K562 (cell line): ENCODE measurements at regions not wholly inside any gene's neighbourhood (a gene's known extent, or its start where the extent isn't known, plus 50 kb on each side); places are given as distances from the start of the nearest gene placed in this dataset.

ENCODE experiments used
- ATAC-seq: fragments of 200-7000 bp; cut with Tn5 transposase; 3 replicates; pipeline ENCODE4 v1.9.1; 2020; ENCODE audit warnings: moderate library complexity
- BruUV-seq: library from RNA; stranded (reverse); fragments of 400-500 nt; replicated peaks from 2 replicates; lab custom pipeline; 2021; lab: Mats Ljungman, UMichigan
- CTCF ChIA-PET: fragments of 300-600 bp; formaldehyde crosslinking; extraction: SDS; loops from one replicate; lab custom pipeline; 2021; ENCODE audit warnings: low intra/inter-chr PET ratio; lab: Yijun Ruan, JAX
- POLR2A ChIA-PET: fragments of 300-600, 350-650 bp; sonication (Branson Sonifier 250); formaldehyde crosslinking; extraction: SDS; loops from one replicate; lab custom pipeline; 2021; ENCODE audit warnings: antibody characterized with exemption, inconsistent platforms; lab: Yijun Ruan, JAX
- DNase-seq, 4 experiments: peaks; one replicate each; pipeline versions ENCODE4 v3.0.0 to v3.0.0-alpha.2; 2011 to 2018; ENCODE audit warnings: low spot score in 3 of 4, mixed read lengths in 3 of 4; ENCODE audit errors: extremely low read depth in 1 of 4
- FAIRE-seq: peaks from 2 replicates; lab custom pipeline; 2011; peaks lifted over from hg19 to GRCh38; lab: Jason Lieb, UNC
- H2AFZ ChIP-seq: 2 replicates; pipeline ENCODE4 v1.6.0; 2011; ENCODE audit warnings: low read depth, low read length, control low read depth, inconsistent platforms
- H3K27ac ChIP-seq: fragments of 200-600 bp; 3 replicates; pipeline ENCODE4 v1.8.0; 2011; ENCODE audit warnings: low read depth, mild to moderate bottlenecking, control low read depth, inconsistent platforms, low read length, moderate library complexity, mixed read lengths; ENCODE audit errors: extremely low read depth
- H3K27me3 ChIP-seq, 2 experiments: fragments of 300-600 bp in 1 of 2; 2 replicates in 1 of 2; 3 replicates in 1 of 2; pipeline versions ENCODE4 v1.6.0 to v1.8.0; 2011; ENCODE audit warnings: inconsistent platforms in 2 of 2, low read length in 2 of 2, mild to moderate bottlenecking in 1 of 2, mixed read lengths in 1 of 2, moderate library complexity in 1 of 2; ENCODE audit not compliant: control insufficient read depth in 2 of 2, insufficient read depth in 2 of 2
- H3K36me3 ChIP-seq: fragments of 300-600 bp; 3 replicates; pipeline ENCODE4 v1.8.0; 2011; ENCODE audit warnings: mild to moderate bottlenecking, low read length, inconsistent platforms; ENCODE audit not compliant: control insufficient read depth, insufficient read depth
- H3K4me1 ChIP-seq, 2 experiments: fragments of 200-600 bp in 1 of 2; replicated peaks in 1 of 2; 2 replicates in 1 of 2; 3 replicates in 1 of 2; pipeline versions ENCODE4 v1.5.1 to v1.8.0; 2011; ENCODE audit warnings: inconsistent platforms in 2 of 2, low read length in 2 of 2, mild to moderate bottlenecking in 1 of 2, mixed read lengths in 1 of 2, moderate library complexity in 1 of 2; ENCODE audit not compliant: control insufficient read depth in 2 of 2, insufficient read depth in 2 of 2
- H3K4me2 ChIP-seq: 2 replicates; pipeline ENCODE4 v1.6.1; 2011; ENCODE audit warnings: low read length, control low read depth, inconsistent platforms, mixed read lengths; ENCODE audit not compliant: insufficient read depth
- H3K4me3 ChIP-seq: fragments of 200-600 bp; sonication (generic), shearing (Covaris generic); 2 replicates; pipeline ENCODE4 v1.5.1; 2016; ENCODE audit warnings: control low read depth, inconsistent platforms
- H3K79me2 ChIP-seq: fragments of 200-600 bp; 3 replicates; pipeline ENCODE4 v1.8.0; 2011; ENCODE audit warnings: low read length, inconsistent platforms; ENCODE audit not compliant: control insufficient read depth, insufficient read depth
- H3K9ac ChIP-seq, 2 experiments: 2 replicates each; pipeline versions ENCODE4 v1.6.0 to v1.6.1; 2011; ENCODE audit warnings: low read depth in 2 of 2, low read length in 2 of 2, control low read depth in 1 of 2, inconsistent platforms in 1 of 2, mild to moderate bottlenecking in 1 of 2, mixed read lengths in 1 of 2; ENCODE audit not compliant: insufficient read depth in 1 of 2
- H3K9me1 ChIP-seq: one replicate; pipeline ENCODE4 v1.6.0; 2011; ENCODE audit warnings: inconsistent platforms, mild to moderate bottlenecking, low read length, moderate library complexity; ENCODE audit not compliant: control insufficient read depth, insufficient read depth
- H3K9me3 ChIP-seq: replicated peaks from 2 replicates; pipeline ENCODE4 v1.5.1; 2011; ENCODE audit warnings: low read depth, low read length, inconsistent platforms; ENCODE audit not compliant: control insufficient read depth, insufficient read depth
- H4K20me1 ChIP-seq: replicated peaks from 2 replicates; pipeline ENCODE4 v1.6.1; 2011; ENCODE audit warnings: low read length, inconsistent platforms, mixed read lengths; ENCODE audit not compliant: control insufficient read depth, insufficient read depth
- AFF4 ChIP-seq: sonication (generic); formaldehyde crosslinking; IDR thresholded peaks from 2 replicates; pipeline ENCODE4 v1.8.0; 2023; ENCODE audit warnings: mild to moderate bottlenecking, missing genetic modification reagents
- CBX2 ChIP-seq: fragments of 200-600 bp; sonication (generic); IDR thresholded peaks from one replicate; pipeline ENCODE4 v1.6.1; 2012; ENCODE audit warnings: mild to moderate bottlenecking, low read length, inconsistent platforms; ENCODE audit not compliant: insufficient read depth, poor library complexity, severe bottlenecking
- ETV5 ChIP-seq: sonication (generic); formaldehyde crosslinking; IDR thresholded peaks from 2 replicates; pipeline ENCODE4 v1.4.0; 2020; ENCODE audit warnings: low read depth, mild to moderate bottlenecking, missing genetic modification reagents
- NFATC3 ChIP-seq: fragments of 450-650 bp; IDR thresholded peaks from 2 replicates; pipeline ENCODE4 v1.6.1; 2017; ENCODE audit warnings: mild to moderate bottlenecking
- PRMT5 ChIP-seq: sonication (generic); formaldehyde crosslinking; IDR thresholded peaks from 2 replicates; pipeline ENCODE4 v1.5.0; 2020; ENCODE audit warnings: missing genetic modification reagents
- THRB ChIP-seq: fragments of 450-650 bp; formaldehyde crosslinking; conservative IDR thresholded peaks from 2 replicates; pipeline ENCODE4 v1.4.0; 2022; ENCODE audit warnings: mild to moderate bottlenecking, missing genetic modification characterization
- ZNF407 ChIP-seq: fragments of 450-650 bp; IDR thresholded peaks from 2 replicates; pipeline ENCODE4 v1.6.1; 2016; ENCODE audit warnings: low read depth
- ZNF717 ChIP-seq: fragments of 250-450 bp; sonication (Bioruptor Pico); IDR thresholded peaks from 2 replicates; pipeline ENCODE4 v1.5.0; 2021
- WGBS: fragments of 100-300 bp; shearing (Covaris generic); methylation state at CpG from one replicate; pipeline ENCODE4 v1.1.6; 2016; ENCODE audit warnings: low coverage, mixed read lengths; ENCODE audit not compliant: insufficient coverage; ENCODE audit errors: missing lambda C conversion rate; 5-methylcytosine and 5-hydroxymethylcytosine counted together
- in situ Hi-C: fragments of 300-500 bp; cut with MboI; formaldehyde crosslinking; loops from 4 replicates; pipeline ENCODE4 v1.15.0; 2018; ENCODE audit warnings: inconsistent platforms, mixed read lengths
- intact Hi-C: fragments of 100-400 bp; cut with micrococcal nuclease; formaldehyde crosslinking; loops from 2 replicates; pipeline ENCODE4 v1.14.2; 2022

- 4% methylated on average over 7 of the region's 7 CpGs for WGBS
- H3K9me1 ChIP-seq, result no peaks in the 10 kb centered on the region
- no peaks in the 10 kb centered on the region for H3K79me2 ChIP-seq
- in situ Hi-C loops, result no loop called here
- FAIRE-seq, result no peak
- intact Hi-C loops, result no loop called here
- ATAC-seq, result no peak
- no peak for DNase-seq
- no peak overlapping the region for H3K9ac ChIP-seq
- H3K4me2 ChIP-seq, result no peak overlapping the region
- BruUV-seq, result no TSS peak
- H3K9me3 ChIP-seq, result no peaks in the 10 kb centered on the region
- H3K36me3 ChIP-seq, result no peaks in the 10 kb centered on the region
- H2AFZ ChIP-seq, result no peak overlapping the region
- ChIA-PET POLR2A (no interaction called here), CTCF (no interaction called here)
- H3K27ac ChIP-seq, result no peak overlapping the region
- H3K27me3 ChIP-seq, result no peaks in the 10 kb centered on the region
- H4K20me1 ChIP-seq, result no peaks in the 10 kb centered on the region
- no peak overlapping the region for H3K4me3 ChIP-seq
- H3K4me1 ChIP-seq, result no peaks in the 10 kb centered on the region
- TF ChIP-seq ZNF407, result no peak
- TF ChIP-seq ETV5 (CRISPR knock-in tag), result no peak
- no peak for TF ChIP-seq PRMT5 (CRISPR knock-in tag)
- TF ChIP-seq AFF4 (CRISPR knock-in tag), result no peak
- no peak for TF ChIP-seq ZNF717 (CRISPR knock-in tag)
- no peak for TF ChIP-seq CBX2
- no peak for TF ChIP-seq NFATC3
- no peak for TF ChIP-seq THRB (CRISPR knock-in tag)
These were observed 1190.4 kb downstream of the UQCRFS1 start for GRCh38 chr19:28022506-28022905.
